ENCODE measurements at regions not wholly inside any gene's neighbourhood (a gene's known extent, or its start where the extent isn't known, plus 50 kb on each side); places are given as distances from the start of the nearest gene placed in this dataset.
A peak's percentile ranks its signal among the peaks of the same experiment; 100 is the strongest.

GRCh38 chr6:16854986-16855385 lies 93.7 kb upstream of the ATXN1 start:
- TF ChIP-seq CTCF (IDR thresholded peaks at IDR 0.05) (no peak), POLR2A (IDR thresholded peaks at IDR 0.05) (no peak), POLR2AphosphoS5 (IDR thresholded peaks at IDR 0.05) (no peak), EP300 (IDR thresholded peaks at IDR 0.05) (no peak)
- H3K4me3 ChIP-seq: no peak overlapping the region
- H3K9me3 ChIP-seq: no peaks in the 10 kb centered on the region
- DNase-seq (no peak), ATAC-seq (ENCODE audit: low FRiP score in 2 of 2) (no peak)
- H3K27me3 ChIP-seq: no peaks in the 10 kb centered on the region
- no peaks in the 10 kb centered on the region for H3K36me3 ChIP-seq
- H3K27ac ChIP-seq: no peak overlapping the region
- H3K4me1 ChIP-seq: peaks cover 0 to 4% (median 3%) of the 10 kb centered on the region in 4 donors
- 58 to 65% methylated on average over 2 of the region's 2 CpGs for WGBS, 2 donors

GRCh38 chr6:16852671-16853070 lies 91.4 kb upstream of the ATXN1 start:
- peaks cover 3 to 11% (median 8%) of the 10 kb centered on the region in 4 donors for H3K4me1 ChIP-seq
- ATAC-seq (ENCODE audit: low FRiP score in 2 of 2) (no peak), DNase-seq (no peak)
- H3K9me3 ChIP-seq: no peaks in the 10 kb centered on the region
- no peak overlapping the region for H3K27ac ChIP-seq
- no peaks in the 10 kb centered on the region for H3K36me3 ChIP-seq
- WGBS, 2 donors: 86 to 88% methylated on average over 6 of the region's 6 CpGs
- no peaks in the 10 kb centered on the region for H3K27me3 ChIP-seq
- H3K4me3 ChIP-seq: no peak overlapping the region
- no peak for TF ChIP-seq CTCF (IDR thresholded peaks at IDR 0.05)
- TF ChIP-seq POLR2AphosphoS5 (IDR thresholded peaks at IDR 0.05): no peak
- TF ChIP-seq EP300 (IDR thresholded peaks at IDR 0.05): no peak
- TF ChIP-seq POLR2A (IDR thresholded peaks at IDR 0.05): no peak

GRCh38 chr6:16851758-16852157 lies 90.5 kb upstream of the ATXN1 start:
- Histone ChIP-seq H3K27ac (no peak overlapping the region), H3K27me3 (no peaks in the 10 kb centered on the region), H3K36me3 (no peaks in the 10 kb centered on the region), H3K4me1 (peaks cover 3 to 11% (median 8%) of the 10 kb centered on the region in 4 donors), H3K9me3 (no peaks in the 10 kb centered on the region), H3K4me3 (no peak overlapping the region)
- WGBS, 2 donors: 20 to 29% methylated on average over 1 of the region's 1 CpG
- ATAC-seq (ENCODE audit: low FRiP score in 2 of 2) (peak in 1 of 2 donors; percentile 59), DNase-seq (no peak)
- TF ChIP-seq CTCF (IDR thresholded peaks at IDR 0.05): no peak

- peaks cover 3 to 11% (median 8%) of the 10 kb centered on the region in 4 donors for H3K4me1 ChIP-seq
- H3K27ac ChIP-seq: no peak overlapping the region
- H3K9me3 ChIP-seq: no peaks in the 10 kb centered on the region
- no peak for TF ChIP-seq POLR2AphosphoS5 (IDR thresholded peaks at IDR 0.05)
- no peak for TF ChIP-seq POLR2A (IDR thresholded peaks at IDR 0.05)
- no peak for TF ChIP-seq CTCF (IDR thresholded peaks at IDR 0.05)
- TF ChIP-seq EP300 (IDR thresholded peaks at IDR 0.05): no peak
- H3K36me3 ChIP-seq: no peaks in the 10 kb centered on the region
- WGBS, 2 donors: 67 to 70% methylated on average over 3 of the region's 3 CpGs
- no peaks in the 10 kb centered on the region for H3K27me3 ChIP-seq
- no peak for ATAC-seq (ENCODE audit: low FRiP score in 2 of 2)
- H3K4me3 ChIP-seq: no peak overlapping the region
- DNase-seq: no peak
Measured at GRCh38 chr6:16851044-16851540, 89.8 kb upstream of the ATXN1 start.

GRCh38 chr6:16850681-16851026 lies 89.4 kb upstream of the ATXN1 start:
- Histone ChIP-seq H3K36me3 (no peaks in the 10 kb centered on the region), H3K4me1 (peaks cover 3 to 11% (median 8%) of the 10 kb centered on the region in 4 donors), H3K9me3 (no peaks in the 10 kb centered on the region), H3K27ac (no peak overlapping the region), H3K4me3 (no peak overlapping the region), H3K27me3 (no peaks in the 10 kb centered on the region)
- DNase-seq: no peak
- no peak for TF ChIP-seq POLR2AphosphoS5 (IDR thresholded peaks at IDR 0.05)
- no peak for TF ChIP-seq POLR2A (IDR thresholded peaks at IDR 0.05)
- no peak for TF ChIP-seq CTCF (IDR thresholded peaks at IDR 0.05)
- no peak for TF ChIP-seq EP300 (IDR thresholded peaks at IDR 0.05)
- WGBS, 2 donors: 36 to 47% methylated on average over 5 of the region's 5 CpGs
- no peak for ATAC-seq (ENCODE audit: low FRiP score in 2 of 2)

Data from upper lobe of left lung (tissue), 6 donors.